DND-41 (cell line): ENCODE measurements at regions not wholly inside any gene's neighbourhood (a gene's known extent, or its start where the extent isn't known, plus 50 kb on each side); places are given as distances from the start of the nearest gene placed in this dataset.

Experiments
- ATAC-seq: fragments of 200-7000 bp; cut with Tn5 transposase; 3 replicates; pipeline ENCODE4 v1.9.1; 2021; ENCODE audit warnings: low read depth; ENCODE audit not compliant: insufficient read depth
- DNase-seq: peaks from one replicate; pipeline ENCODE4 v3.0.0-alpha.2; 2020
- H2AFZ ChIP-seq: 2 replicates; pipeline ENCODE4 v1.6.0; 2012; ENCODE audit warnings: low read depth, low read length
- H3K27ac ChIP-seq: 2 replicates; pipeline ENCODE4 v1.5.1; 2012; ENCODE audit warnings: low read length, inconsistent platforms
- H3K27me3 ChIP-seq: fragments of 200-600 bp; sonication (generic); 2 replicates; pipeline ENCODE4 v1.6.0; 2012; ENCODE audit warnings: low read length, mild to moderate bottlenecking, inconsistent platforms; ENCODE audit not compliant: insufficient read depth, poor library complexity
- H3K36me3 ChIP-seq: 2 replicates; pipeline ENCODE4 v1.5.1; 2012; ENCODE audit warnings: low read length, inconsistent platforms; ENCODE audit not compliant: insufficient read depth
- H3K4me1 ChIP-seq: 2 replicates; pipeline ENCODE4 v1.5.1; 2012; ENCODE audit warnings: mild to moderate bottlenecking, low read length; ENCODE audit not compliant: insufficient read depth
- H3K4me2 ChIP-seq: 2 replicates; pipeline ENCODE4 v1.6.0; 2012; ENCODE audit warnings: mild to moderate bottlenecking, moderate library complexity, low read length, inconsistent platforms; ENCODE audit not compliant: insufficient read depth
- H3K4me3 ChIP-seq, 2 experiments: fragments of 200-600 bp in 1 of 2; shearing (Covaris generic) in 1 of 2; 2 replicates each; pipeline ENCODE4 v1.5.1; 2012 to 2016; ENCODE audit warnings: inconsistent platforms in 2 of 2, low read length in 2 of 2, mild to moderate bottlenecking in 2 of 2, low read depth in 1 of 2, moderate library complexity in 1 of 2
- H3K79me2 ChIP-seq: 2 replicates; pipeline ENCODE4 v1.6.0; 2012; ENCODE audit warnings: low read length, inconsistent platforms; ENCODE audit not compliant: insufficient read depth
- H3K9ac ChIP-seq: 2 replicates; pipeline ENCODE4 v1.6.0; 2012; ENCODE audit warnings: low read depth, mild to moderate bottlenecking, inconsistent platforms, low read length, moderate library complexity
- H3K9me3 ChIP-seq: 2 replicates; pipeline ENCODE4 v1.5.1; 2012; ENCODE audit warnings: low read length, moderate library complexity, mild to moderate bottlenecking, inconsistent platforms; ENCODE audit not compliant: insufficient read depth, severe bottlenecking
- H4K20me1 ChIP-seq: 2 replicates; pipeline ENCODE4 v1.6.0; 2012; ENCODE audit warnings: low read length; ENCODE audit not compliant: insufficient read depth
- EZH2 ChIP-seq: IDR thresholded peaks from 3 replicates; pipeline ENCODE4 v1.6.1; 2012; ENCODE audit warnings: borderline replicate concordance, low read depth, mild to moderate bottlenecking, moderate library complexity, low read length, inconsistent platforms; ENCODE audit not compliant: severe bottlenecking
- TF ChIP-seq, protein P1 (sequence below): IDR thresholded peaks from 2 replicates; pipeline ENCODE4 v1.5.1; 2012; ENCODE audit warnings: borderline replicate concordance, low read length, moderate library complexity, mild to moderate bottlenecking; ENCODE audit not compliant: poor library complexity, severe bottlenecking; ENCODE audit errors: extremely low read depth

DNA sequence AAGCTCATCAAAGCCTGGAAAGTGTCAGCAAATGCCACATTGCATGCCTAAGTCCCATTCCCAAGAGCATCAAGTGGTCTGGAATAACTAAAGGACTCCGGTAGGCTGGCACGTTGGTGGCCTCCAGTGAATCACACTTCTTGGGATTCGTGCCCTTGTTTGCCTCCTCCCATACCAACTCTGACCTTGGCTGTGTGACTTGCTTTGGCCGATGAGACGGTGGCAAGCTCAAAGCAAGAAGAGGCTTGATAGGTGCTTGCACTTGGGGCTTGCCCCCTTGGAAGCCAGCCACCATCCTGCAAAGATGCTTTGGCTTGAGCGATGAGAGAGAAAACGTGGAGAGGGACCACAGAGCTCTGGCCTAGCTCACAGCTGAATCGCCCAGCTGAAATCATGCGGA, 313.1 kb upstream of the ZFHX3 start:
- H2AFZ ChIP-seq: no peak overlapping the region
- no peaks in the 10 kb centered on the region for H3K9me3 ChIP-seq
- DNase-seq: no peak
- H3K9ac ChIP-seq: no peak overlapping the region
- no peak overlapping the region for H3K4me3 ChIP-seq
- no peak for TF ChIP-seq EZH2
- TF ChIP-seq, protein P1, sequence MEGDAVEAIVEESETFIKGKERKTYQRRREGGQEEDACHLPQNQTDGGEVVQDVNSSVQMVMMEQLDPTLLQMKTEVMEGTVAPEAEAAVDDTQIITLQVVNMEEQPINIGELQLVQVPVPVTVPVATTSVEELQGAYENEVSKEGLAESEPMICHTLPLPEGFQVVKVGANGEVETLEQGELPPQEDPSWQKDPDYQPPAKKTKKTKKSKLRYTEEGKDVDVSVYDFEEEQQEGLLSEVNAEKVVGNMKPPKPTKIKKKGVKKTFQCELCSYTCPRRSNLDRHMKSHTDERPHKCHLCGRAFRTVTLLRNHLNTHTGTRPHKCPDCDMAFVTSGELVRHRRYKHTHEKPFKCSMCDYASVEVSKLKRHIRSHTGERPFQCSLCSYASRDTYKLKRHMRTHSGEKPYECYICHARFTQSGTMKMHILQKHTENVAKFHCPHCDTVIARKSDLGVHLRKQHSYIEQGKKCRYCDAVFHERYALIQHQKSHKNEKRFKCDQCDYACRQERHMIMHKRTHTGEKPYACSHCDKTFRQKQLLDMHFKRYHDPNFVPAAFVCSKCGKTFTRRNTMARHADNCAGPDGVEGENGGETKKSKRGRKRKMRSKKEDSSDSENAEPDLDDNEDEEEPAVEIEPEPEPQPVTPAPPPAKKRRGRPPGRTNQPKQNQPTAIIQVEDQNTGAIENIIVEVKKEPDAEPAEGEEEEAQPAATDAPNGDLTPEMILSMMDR: no peak
- no peaks in the 10 kb centered on the region for H3K79me2 ChIP-seq
- no peaks in the 10 kb centered on the region for H3K4me1 ChIP-seq
- H3K27ac ChIP-seq: no peak overlapping the region
- H3K27me3 ChIP-seq: no peaks in the 10 kb centered on the region
- no peaks in the 10 kb centered on the region for H3K36me3 ChIP-seq
- no peaks in the 10 kb centered on the region for H4K20me1 ChIP-seq
- no peak overlapping the region for H3K4me2 ChIP-seq
- ATAC-seq: no peak

DNA sequence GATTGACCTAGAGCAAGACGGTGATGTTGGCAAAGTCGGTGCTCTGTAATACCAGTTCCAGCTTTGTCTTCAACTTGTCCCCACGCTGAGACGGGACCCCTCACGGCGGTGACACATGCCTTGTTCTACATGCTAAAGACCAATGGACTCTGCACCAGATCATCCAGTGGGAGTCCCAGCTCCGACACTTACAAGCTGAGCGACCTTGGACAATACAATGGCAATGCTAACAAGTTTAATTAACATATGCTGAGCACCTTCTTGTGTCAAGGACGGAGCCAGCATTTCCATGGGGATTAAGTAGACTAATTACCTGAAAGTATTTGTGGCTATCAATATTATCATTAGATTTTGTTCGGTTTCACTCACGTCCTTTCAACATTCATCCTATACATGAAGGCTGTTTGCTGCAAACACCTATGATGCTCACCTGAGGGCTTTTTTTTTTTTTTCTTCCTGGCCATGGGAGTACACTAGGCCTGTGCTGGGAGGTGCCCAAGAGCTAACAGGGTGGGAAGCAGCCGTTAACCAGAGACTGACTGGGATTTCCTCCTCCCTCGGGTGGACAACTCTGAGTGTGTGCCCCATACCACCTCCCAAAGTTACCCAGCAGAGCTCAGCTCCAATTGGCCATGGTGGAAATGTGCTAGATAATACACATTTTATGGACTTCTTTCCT, 308.6 kb upstream of the ZFHX3 start:
- no peaks in the 10 kb centered on the region for H3K36me3 ChIP-seq
- H3K9me3 ChIP-seq: no peaks in the 10 kb centered on the region
- no peak overlapping the region for H3K4me3 ChIP-seq
- no peak for TF ChIP-seq EZH2
- TF ChIP-seq, protein P1: no peak
- H2AFZ ChIP-seq: no peak overlapping the region
- no peaks in the 10 kb centered on the region for H3K4me1 ChIP-seq
- H3K79me2 ChIP-seq: no peaks in the 10 kb centered on the region
- no peak overlapping the region for H3K27ac ChIP-seq
- H4K20me1 ChIP-seq: no peaks in the 10 kb centered on the region
- H3K9ac ChIP-seq: no peak overlapping the region
- H3K4me2 ChIP-seq: no peak overlapping the region
- peaks cover 12% of the 10 kb centered on the region for H3K27me3 ChIP-seq
- ATAC-seq (no peak), DNase-seq (no peak)

DNA sequence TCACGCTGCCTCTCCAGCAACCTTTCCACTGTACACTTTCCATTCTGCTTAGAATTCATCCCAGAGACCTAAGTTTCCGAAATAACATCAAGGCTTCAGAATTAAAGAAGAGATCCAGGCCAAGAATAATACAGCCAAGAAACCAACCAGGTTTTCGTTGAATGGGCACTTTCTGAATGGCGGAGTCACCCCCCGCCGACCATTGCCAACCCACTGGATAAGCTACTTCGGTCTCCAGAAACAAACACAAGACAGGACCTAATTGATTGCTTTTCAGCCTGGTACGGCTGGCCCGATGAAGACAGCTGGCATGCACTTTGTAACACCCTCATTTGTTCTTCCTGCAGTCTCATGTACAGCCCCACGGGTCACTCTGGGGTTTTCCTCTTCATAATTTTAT, 308.1 kb upstream of the ZFHX3 start:
- H3K4me3 ChIP-seq: no peak overlapping the region
- H4K20me1 ChIP-seq: no peaks in the 10 kb centered on the region
- TF ChIP-seq EZH2: no peak
- TF ChIP-seq, protein P1: no peak
- DNase-seq (no peak), ATAC-seq (no peak)
- no peak overlapping the region for H2AFZ ChIP-seq
- H3K9me3 ChIP-seq: no peaks in the 10 kb centered on the region
- H3K4me2 ChIP-seq: no peak overlapping the region
- peaks cover 12% of the 10 kb centered on the region for H3K27me3 ChIP-seq
- no peak overlapping the region for H3K27ac ChIP-seq
- H3K79me2 ChIP-seq: no peaks in the 10 kb centered on the region
- H3K9ac ChIP-seq: no peak overlapping the region
- H3K36me3 ChIP-seq: no peaks in the 10 kb centered on the region
- H3K4me1 ChIP-seq: no peaks in the 10 kb centered on the region

DNA sequence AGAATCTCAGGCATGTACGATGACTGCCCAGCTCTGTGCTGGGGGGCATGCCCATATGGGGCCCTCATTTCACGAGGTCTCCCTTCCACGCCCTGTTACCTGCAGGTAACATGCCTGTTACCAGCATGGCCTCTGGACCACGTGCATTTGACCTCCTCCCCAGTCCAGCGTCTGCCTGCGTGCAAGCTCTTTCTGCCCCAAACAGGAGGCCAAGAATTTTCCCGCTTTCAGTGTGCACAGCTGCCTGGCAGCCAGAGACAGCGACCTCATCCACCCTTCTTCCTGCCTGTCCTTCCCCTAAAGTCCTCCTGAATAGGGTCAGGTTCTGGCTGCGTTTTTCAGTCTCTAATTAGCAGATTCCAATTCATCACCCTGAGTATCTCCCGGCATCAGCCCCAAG, 306.5 kb upstream of the ZFHX3 start:
- no peak for ATAC-seq
- no peaks in the 10 kb centered on the region for H3K36me3 ChIP-seq
- no peak overlapping the region for H3K4me2 ChIP-seq
- no peaks in the 10 kb centered on the region for H3K79me2 ChIP-seq
- no peaks in the 10 kb centered on the region for H4K20me1 ChIP-seq
- H3K27me3 ChIP-seq: peaks cover 12% of the 10 kb centered on the region
- H3K27ac ChIP-seq: no peak overlapping the region
- no peaks in the 10 kb centered on the region for H3K4me1 ChIP-seq
- no peak overlapping the region for H3K4me3 ChIP-seq
- TF ChIP-seq, protein P1: no peak
- TF ChIP-seq EZH2: no peak
- no peak overlapping the region for H2AFZ ChIP-seq
- no peaks in the 10 kb centered on the region for H3K9me3 ChIP-seq
- DNase-seq: no peak
- H3K9ac ChIP-seq: no peak overlapping the region
